ENCODE measurements at regions not wholly inside any gene's neighbourhood (a gene's known extent, or its start where the extent isn't known, plus 50 kb on each side); places are given as distances from the start of the nearest gene placed in this dataset.

- TF ChIP-seq GATA1 (IDR thresholded peaks at IDR 0.05; ENCODE audit: low read depth, low read length) (no peak), POLR2A (IDR thresholded peaks at IDR 0.05; ENCODE audit: low read length) (no peak)
- DNase-seq, result no peak
Measured at GRCh38 chr14:83355609-83356008, 1822.0 kb upstream of the SEL1L start.

GRCh38 chr14:83356080-83356479, 1822.4 kb upstream of the SEL1L start:
- TF ChIP-seq GATA1 (IDR thresholded peaks at IDR 0.05; ENCODE audit: low read depth, low read length), result no peak
- no peak for TF ChIP-seq POLR2A (IDR thresholded peaks at IDR 0.05; ENCODE audit: low read length)
- no peak for DNase-seq

- DNase-seq, result no peak
- TF ChIP-seq GATA1 (IDR thresholded peaks at IDR 0.05; ENCODE audit: low read depth, low read length) (no peak), POLR2A (IDR thresholded peaks at IDR 0.05; ENCODE audit: low read length) (no peak)
Measured at GRCh38 chr14:83372271-83372670, 1838.6 kb upstream of the SEL1L start.

DNA sequence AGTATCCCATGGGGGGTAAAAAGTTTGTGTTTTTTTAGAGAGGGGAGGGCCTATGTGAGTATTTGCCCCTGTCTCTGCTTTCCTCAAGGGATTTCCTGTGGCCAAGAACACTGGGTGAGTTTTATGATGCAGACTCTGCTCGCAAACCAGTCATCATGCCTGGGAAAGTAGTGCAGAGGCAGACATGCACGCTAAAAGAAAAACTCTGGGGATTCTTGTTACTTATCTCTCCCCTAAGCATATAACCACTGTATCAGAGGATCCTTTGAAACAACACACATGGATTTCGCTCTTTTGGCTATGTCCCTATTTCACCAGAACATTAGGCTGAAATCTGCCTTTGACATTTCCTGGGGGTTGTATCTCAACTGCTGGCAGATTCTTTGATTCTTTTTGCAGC, 1845.8 kb upstream of the SEL1L start:
- TF ChIP-seq GATA1 (IDR thresholded peaks at IDR 0.05; ENCODE audit: low read depth, low read length), result no peak
- no peak for TF ChIP-seq POLR2A (IDR thresholded peaks at IDR 0.05; ENCODE audit: low read length)
- no peak for DNase-seq

GRCh38 chr14:83384253-83384652, 1850.6 kb upstream of the SEL1L start:
- no peak for TF ChIP-seq POLR2A (IDR thresholded peaks at IDR 0.05; ENCODE audit: low read length)
- TF ChIP-seq GATA1 (IDR thresholded peaks at IDR 0.05; ENCODE audit: low read depth, low read length), result no peak
- DNase-seq, result no peak

GRCh38 chr14:83395321-83395720, 1861.7 kb upstream of the SEL1L start:
- TF ChIP-seq POLR2A (IDR thresholded peaks at IDR 0.05; ENCODE audit: low read length) (no peak), GATA1 (IDR thresholded peaks at IDR 0.05; ENCODE audit: low read depth, low read length) (no peak)
- no peak for DNase-seq

DNA sequence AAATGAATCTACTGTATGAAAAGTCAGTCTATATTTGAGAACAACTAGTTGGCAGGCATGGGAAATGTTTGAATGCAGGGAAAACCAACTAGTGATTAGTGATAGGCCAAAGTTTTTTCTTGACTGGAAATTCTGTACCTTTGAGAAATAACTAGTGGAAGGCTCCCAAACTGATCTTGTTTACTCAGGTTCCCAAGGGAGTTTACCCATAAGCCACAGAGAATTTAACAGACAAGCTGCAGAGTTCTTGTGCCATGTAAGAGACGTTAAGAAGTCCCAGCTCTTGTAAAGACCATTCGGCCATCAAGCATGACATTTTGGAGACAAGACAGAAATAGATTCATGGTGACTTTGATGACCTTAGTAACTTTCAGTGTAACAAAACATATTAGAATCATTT, 1882.8 kb upstream of the SEL1L start:
- TF ChIP-seq POLR2A (IDR thresholded peaks at IDR 0.05; ENCODE audit: low read length) (no peak), GATA1 (IDR thresholded peaks at IDR 0.05; ENCODE audit: low read depth, low read length) (no peak)
- DNase-seq, result no peak

GRCh38 chr14:83419420-83419819, 1885.8 kb upstream of the SEL1L start:
- TF ChIP-seq POLR2A (IDR thresholded peaks at IDR 0.05; ENCODE audit: low read length) (no peak), GATA1 (IDR thresholded peaks at IDR 0.05; ENCODE audit: low read depth, low read length) (no peak)
- no peak for DNase-seq

GRCh38 chr14:83421711-83422110, 1888.1 kb upstream of the SEL1L start:
- DNase-seq, result no peak
- TF ChIP-seq GATA1 (IDR thresholded peaks at IDR 0.05; ENCODE audit: low read depth, low read length), result no peak
- TF ChIP-seq POLR2A (IDR thresholded peaks at IDR 0.05; ENCODE audit: low read length), result no peak

- no peak for DNase-seq
- TF ChIP-seq POLR2A (IDR thresholded peaks at IDR 0.05; ENCODE audit: low read length) (no peak), GATA1 (IDR thresholded peaks at IDR 0.05; ENCODE audit: low read depth, low read length) (no peak)
Measured at GRCh38 chr14:83425138-83425537, 1891.5 kb upstream of the SEL1L start.

DNA sequence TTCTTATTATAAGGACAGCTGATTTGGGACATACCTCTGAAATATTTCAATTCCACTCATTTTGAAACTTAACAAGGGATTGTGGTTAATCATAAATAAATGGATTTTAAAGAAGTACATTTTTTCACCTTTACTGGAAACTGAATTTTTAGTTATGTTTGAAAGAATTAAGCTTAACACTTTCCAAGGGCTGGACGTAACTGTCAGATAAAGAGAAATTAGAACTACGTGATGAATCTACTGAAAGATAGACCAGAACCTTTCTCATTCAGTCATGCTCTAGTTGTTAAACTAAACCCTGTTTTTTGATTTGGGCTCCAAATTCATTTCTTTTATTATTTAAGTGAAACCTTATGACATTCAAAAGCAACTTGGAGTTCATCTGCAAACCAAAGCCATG, 1892.1 kb upstream of the SEL1L start:
- no peak for TF ChIP-seq GATA1 (IDR thresholded peaks at IDR 0.05; ENCODE audit: low read depth, low read length)
- no peak for TF ChIP-seq POLR2A (IDR thresholded peaks at IDR 0.05; ENCODE audit: low read length)

GRCh38 chr14:83433618-83434017, 1900.0 kb upstream of the SEL1L start:
- no peak for DNase-seq
- TF ChIP-seq POLR2A (IDR thresholded peaks at IDR 0.05; ENCODE audit: low read length), result no peak
- TF ChIP-seq GATA1 (IDR thresholded peaks at IDR 0.05; ENCODE audit: low read depth, low read length), result no peak

More for the DNA sequence above, 1892.1 kb upstream of the SEL1L start:
- no peak for DNase-seq

DNA sequence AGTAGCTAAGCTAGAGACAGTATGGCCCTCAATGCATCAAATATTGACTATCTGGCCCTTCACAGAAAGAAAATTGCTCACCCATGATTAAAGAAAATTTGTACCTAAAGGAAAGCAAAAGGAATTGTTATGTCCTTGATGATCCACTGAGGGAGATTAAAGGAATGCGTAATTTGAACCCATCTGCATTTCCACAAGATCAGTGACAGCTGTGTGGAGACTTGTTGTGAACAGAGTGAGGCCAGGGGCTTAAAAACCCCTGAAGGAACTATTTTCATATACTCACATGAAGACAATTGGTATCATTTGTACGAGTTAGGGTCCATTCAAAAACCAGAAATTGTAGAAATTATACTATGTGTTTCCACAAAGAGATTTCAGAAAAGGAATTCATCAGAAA, 1908.1 kb upstream of the SEL1L start:
- no peak for TF ChIP-seq POLR2A (IDR thresholded peaks at IDR 0.05; ENCODE audit: low read length)
- TF ChIP-seq GATA1 (IDR thresholded peaks at IDR 0.05; ENCODE audit: low read depth, low read length), result no peak
- DNase-seq, result no peak

GRCh38 chr14:83455561-83455960, 1921.9 kb upstream of the SEL1L start:
- TF ChIP-seq GATA1 (IDR thresholded peaks at IDR 0.05; ENCODE audit: low read depth, low read length), result no peak
- TF ChIP-seq POLR2A (IDR thresholded peaks at IDR 0.05; ENCODE audit: low read length), result no peak
- DNase-seq, result no peak

- no peak for DNase-seq
- TF ChIP-seq GATA1 (IDR thresholded peaks at IDR 0.05; ENCODE audit: low read depth, low read length), result no peak
Measured at GRCh38 chr14:83461521-83461920, 1927.9 kb upstream of the SEL1L start.

DNA sequence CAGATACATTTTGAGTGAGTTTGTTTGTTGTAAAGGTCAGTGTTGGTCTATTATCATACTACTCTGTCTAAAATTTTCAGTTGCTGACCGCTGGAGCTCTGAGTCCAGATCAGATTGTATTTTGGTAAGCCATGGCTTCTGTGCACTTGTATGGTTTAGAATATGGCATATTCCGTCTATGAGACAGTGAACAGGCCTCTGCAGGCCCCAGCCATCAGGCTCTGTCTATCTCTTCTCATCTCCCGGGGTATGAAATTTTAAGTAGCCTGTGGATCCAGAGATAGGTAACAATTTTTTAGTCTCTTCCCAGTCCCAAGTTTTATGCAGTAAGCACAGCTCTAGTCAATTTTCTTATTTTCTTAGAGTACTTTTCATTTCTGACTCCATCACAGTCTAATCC, 1929.1 kb upstream of the SEL1L start:
- TF ChIP-seq GATA1 (IDR thresholded peaks at IDR 0.05; ENCODE audit: low read depth, low read length) (no peak), POLR2A (IDR thresholded peaks at IDR 0.05; ENCODE audit: low read length) (no peak)
- no peak for DNase-seq

All from erythroblast (primary cell).